ENCODE measurements at regions not wholly inside any gene's neighbourhood (a gene's known extent, or its start where the extent isn't known, plus 50 kb on each side); places are given as distances from the start of the nearest gene placed in this dataset.

DNA sequence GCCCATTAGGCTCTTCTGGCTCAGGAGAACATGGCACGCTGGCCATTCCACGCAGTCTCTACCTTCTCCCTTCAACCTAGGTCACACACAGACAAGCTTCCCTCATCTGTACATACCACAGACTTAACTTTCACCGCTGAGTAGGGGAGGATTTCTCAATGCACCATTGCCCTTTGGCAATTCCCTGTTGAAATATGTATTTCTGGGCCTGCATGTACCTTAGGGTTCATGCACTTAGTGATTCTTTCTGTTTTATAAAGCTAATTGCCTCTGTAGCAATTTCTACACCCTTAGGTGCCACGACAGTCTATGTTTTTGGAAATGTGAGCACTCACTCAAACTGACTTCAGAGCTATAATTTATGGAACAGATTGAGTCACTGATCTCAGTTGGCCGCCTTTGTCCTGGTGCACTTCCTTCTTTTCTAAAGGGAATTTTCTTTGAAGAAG is 253.8 kb upstream of the PRDM1 start:
- intact Hi-C loops (cut with DNase I), result no loop called here

DNA sequence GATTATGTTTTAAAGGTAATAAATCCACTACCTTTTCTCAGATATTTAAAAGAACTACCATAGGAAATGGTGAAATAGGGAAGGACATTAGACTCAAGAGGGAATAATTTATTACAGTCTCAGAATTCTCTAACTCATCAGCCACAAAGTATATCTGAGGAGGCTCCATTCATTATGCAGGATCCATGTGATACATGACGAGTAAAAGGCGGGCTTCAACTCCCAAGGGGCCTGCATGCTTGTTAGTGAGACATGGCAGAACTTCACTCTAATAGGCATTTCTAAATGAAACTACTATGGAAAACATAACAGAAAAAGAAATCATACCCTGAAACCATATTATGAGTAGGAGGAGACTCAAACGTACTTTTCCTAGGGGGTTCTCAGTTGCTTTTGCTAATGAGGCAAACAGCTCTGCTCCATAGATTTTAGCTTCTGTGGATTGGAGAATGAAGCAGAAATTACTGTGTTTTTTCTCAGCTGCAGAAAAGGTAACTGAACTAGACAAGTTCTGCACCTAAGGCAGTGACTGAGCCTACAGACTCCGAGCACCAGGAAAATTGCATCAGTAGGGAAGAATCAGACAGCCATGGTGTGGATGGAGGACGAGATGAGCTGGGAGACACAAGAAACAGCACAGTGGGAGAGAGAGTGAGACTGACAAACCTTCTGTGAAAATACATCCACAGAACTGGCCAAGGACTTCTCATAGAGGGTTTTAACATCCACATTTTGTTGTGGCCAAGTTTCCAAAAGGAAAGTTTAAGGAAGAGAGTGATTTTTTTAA is 254.6 kb upstream of the PRDM1 start:
- intact Hi-C loops (cut with DNase I), result no loop called here

More for the DNA sequence above, 253.8 kb upstream of the PRDM1 start:
- DNase-seq (ENCODE audit: low spot score), result no peak

DNA sequence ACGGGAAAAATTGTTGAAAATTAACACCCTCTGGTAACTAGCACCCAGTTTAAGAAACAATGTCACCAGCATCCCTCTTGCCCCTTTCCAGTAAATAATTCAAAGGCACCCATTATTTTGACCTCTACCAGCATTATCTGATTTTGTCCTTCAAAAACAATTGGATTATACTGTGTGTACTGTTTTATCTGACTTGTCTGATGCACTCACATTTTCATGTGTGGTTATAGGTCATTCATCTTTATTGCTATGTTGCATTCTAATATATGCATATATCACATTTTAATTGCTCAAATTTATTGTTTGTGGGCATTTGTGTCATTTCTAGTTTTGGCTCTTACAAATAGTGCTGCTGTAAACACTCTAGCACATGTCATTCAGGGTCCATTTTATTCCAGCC is 260.9 kb upstream of the PRDM1 start:
- DNase-seq (ENCODE audit: low spot score), result no peak
- intact Hi-C loops (cut with DNase I), result no loop called here

More for the DNA sequence above, 254.6 kb upstream of the PRDM1 start:
- no peak for DNase-seq (ENCODE audit: low spot score)

DNA sequence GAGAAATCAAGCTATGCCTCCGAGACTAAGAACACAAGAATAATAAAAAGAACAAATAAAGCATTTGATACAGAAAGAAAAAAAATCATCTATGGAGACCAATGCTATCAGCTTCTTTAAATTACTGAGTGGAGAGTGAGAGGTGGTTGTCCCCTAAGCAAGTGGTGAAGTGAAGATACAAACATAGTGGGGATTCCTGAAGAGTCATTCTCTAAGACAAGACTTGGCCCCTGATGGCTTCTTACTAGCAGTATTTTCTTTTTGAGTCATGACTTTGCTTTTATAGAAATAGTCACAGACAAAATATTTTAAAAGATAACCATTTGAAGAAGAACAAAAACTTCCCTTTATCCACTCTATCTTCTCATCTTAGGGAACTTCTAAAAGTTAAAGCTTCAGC is 261.4 kb upstream of the PRDM1 start:
- no peak for DNase-seq (ENCODE audit: low spot score)
- intact Hi-C loops (cut with DNase I), result no loop called here

DNA sequence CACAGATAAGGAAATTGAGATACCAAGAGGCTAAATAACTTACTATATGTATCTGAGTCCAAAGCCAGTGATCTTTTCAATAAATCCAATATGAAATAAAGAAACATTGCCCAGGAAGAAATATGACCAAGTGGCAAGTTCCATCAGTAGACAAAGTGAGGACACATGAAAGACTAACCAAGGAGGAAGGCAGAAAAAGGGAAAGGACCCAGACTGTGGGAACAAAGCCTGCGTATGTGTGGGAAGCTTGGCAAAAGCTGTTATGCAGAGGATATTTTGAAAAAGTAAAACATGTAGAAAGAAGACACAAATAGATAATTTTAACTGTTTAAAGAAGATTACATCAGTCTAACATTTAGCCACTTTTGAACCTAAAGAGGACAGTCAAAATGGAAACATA is 264.4 kb upstream of the PRDM1 start:
- intact Hi-C loops (cut with DNase I), result no loop called here
- no peak for DNase-seq (ENCODE audit: low spot score)

DNA sequence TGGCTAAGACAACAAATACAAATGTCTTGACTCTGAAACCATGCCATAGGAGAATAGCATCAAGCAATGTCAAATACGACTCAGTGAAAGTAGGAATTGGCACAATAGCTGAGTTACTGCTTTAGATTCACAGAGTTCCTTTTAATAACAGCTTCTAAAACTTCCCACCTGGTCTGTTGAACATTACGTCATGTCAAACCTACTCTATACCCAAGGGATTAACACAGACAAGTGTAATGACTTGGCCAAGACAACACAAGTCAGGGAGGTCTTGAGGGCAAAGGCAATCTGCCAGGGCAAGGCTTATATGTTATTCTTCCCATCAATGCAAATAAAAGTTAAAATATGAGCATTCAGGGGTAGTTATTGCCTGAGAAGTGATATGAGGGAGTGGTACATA is 265.1 kb upstream of the PRDM1 start:
- DNase-seq (ENCODE audit: low spot score), result no peak
- intact Hi-C loops (cut with DNase I), result no loop called here

DNA sequence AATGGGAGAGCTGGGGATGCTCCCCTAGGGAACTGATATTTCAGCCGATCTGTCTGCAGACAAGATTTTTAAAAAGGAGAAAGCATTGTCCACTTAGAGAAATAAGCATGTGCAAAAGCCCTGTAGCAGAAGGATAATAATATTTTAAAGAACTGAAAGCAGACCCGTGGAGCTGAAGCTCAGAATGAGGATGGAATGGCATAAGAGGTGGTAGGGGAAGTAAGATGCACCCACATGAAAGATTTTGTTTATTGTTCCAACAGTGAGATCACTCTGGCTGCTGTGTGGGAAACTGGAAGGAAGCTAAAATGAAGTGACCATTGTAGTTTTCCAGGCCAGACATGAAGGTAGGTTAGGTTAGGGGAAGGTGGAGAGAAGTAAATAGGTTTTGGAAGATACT is 266.4 kb upstream of the PRDM1 start:
- DNase-seq (ENCODE audit: low spot score), result no peak
- intact Hi-C loops (cut with DNase I), result no loop called here

DNA sequence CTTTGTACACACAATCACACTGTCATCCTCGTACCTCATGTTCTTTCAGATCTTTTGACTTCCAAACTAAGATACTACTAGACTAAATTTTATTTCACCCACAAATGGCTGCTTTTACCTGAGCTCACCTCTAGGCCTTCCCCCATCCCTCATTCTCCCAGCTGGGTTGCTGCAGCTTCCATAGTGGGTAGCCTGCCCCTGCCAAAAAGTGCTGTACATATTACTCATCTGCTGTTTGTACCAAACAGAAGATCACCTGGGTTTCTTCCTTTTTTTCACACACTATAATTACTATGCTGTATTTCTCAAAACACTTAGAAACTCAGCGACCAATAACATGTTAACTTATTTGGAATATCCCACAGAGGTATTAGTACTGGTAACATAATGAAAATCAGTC is 267.6 kb upstream of the PRDM1 start:
- intact Hi-C loops (cut with DNase I), result no loop called here
- no peak for DNase-seq (ENCODE audit: low spot score)

DNA sequence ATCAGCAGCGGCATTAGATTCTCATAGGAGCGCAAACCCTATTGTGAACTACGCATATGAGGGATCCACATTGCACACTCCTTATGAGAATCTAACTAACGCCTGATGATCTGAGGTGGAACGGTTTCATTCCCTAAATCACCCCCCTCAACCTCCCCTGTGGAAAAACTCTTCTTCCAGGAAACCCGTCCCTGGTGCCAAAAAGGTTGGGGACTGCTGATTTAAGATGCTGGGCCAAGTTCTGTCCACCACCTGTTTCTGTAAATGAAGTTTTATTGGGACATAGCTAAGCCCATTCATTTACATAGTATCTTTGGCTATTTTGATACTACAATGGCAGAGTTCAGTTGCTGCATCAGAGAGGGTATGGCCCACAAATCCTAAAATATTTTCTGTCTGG is 268.2 kb upstream of the PRDM1 start:
- intact Hi-C loops (cut with DNase I), result no loop called here
- DNase-seq (ENCODE audit: low spot score), result no peak

DNA sequence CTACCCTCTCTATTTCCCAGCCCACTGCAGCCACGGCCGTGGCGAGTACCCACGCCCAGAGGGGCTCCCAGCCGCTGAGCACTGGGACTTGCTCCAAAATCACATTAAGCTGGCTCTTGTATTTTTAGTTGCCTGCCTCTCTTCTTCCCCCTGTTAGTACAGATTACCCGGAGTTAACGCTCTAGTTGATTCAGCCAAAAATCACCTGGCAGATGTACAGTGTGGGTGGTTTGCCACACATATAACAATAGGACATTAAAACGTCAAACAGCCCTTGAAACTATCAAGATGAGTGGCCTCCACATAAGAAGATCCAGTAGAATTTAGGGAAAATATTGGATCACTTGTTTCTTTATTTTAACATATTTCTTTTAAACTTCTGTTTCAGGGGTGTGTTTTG is 268.8 kb upstream of the PRDM1 start:
- intact Hi-C loops (cut with DNase I), result no loop called here
- no peak for DNase-seq (ENCODE audit: low spot score)

DNA sequence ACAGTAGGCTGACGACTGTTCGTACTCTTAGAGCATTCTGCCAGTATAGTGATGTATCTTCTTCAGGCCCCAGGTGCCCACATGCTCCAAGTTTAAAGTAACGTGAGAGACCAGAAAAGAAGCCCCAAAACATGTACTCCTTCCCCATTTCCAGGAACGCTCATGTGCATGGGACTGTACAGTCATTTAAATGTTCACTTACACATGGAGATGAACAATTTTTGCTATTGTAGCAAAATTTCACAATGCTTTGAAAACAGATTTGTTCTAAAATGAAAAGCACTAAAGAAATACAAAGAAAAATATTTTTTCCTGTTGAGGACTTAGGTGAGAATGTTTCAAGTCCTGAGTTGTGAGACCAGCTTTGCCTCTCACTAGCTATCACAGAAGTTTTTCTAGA is 269.3 kb upstream of the PRDM1 start:
- DNase-seq (ENCODE audit: low spot score), result no peak
- intact Hi-C loops (cut with DNase I), result no loop called here

DNA sequence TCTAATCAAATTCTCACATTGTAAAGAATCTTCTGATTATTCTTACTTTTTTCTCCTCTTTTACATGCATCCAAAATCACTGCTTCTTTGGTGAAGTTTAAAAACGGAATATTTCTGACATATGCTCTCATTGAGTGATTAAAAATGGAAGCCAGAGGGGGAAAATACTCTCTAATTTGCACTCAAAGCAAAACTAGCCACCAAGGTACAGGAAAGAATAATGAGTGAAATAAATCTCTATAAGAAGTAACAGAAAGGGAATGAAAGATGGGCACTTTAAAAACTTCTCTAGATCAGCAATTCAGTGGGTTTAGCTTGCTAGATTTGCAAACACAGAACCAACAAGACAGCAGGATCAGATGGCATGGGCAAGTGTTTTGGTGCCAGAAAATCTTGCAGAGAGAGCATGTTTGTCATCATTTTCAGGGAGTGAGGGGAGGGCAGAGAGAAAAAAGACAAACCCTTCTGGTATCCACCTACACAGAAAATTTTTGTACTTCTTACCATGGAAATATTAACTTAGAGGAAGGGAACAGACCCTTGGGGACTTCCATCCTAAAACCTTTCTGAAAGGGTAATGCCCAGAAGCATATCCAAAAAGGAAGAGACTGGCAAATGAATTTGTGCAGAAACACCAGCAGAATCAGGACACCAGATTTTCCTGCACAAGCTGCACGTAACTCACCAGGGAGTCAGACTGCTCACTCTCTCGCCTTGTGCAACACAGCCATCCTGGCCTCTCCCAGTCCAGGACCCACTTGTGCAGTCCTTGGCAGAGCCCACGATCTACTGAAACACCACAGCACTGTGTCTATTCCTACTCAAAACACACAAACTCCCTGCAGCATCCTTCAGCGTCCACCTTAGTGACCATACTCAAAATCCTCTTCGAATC is 270.2 kb upstream of the PRDM1 start:
- intact Hi-C loops (cut with DNase I), result no loop called here
- no peak for DNase-seq (ENCODE audit: low spot score)

DNA sequence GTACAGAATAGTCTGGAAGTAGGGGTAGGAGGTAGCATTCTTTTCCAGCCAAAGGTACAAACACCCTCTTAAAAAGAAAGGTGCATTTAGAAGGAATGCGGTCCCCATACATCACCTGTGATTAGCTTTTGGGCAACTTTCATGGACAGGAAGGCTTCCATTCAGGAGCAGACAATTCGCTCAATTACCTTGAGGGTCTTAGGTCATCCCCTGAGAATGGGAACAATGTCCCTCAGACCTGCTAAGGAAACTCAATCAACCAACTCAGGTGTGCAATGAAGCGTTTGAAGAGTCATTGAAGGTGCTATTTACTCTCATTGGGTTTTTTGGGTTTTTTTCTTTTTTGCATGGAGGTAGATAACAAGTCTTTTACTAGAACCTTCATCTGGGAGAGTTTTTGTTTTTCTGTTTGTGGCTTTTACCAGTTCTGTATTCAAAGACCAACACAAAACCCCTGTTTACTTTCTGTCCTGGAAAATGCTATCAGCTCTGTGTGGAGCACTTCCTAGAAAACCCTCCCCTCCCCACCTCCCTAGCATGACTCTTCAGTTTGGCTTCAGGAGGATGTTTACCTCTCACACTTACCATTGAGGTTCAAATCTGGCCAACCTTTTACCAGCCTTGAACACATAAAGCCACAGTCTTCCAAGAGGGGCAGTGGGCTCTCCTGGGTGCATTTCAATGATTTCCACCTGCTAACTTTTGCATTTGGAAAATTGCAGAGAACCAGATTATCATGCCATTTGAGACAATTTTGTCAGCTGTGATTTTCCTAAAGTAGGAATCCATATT is 271.2 kb upstream of the PRDM1 start:
- no peak for DNase-seq (ENCODE audit: low spot score)
- intact Hi-C loops (cut with DNase I), result no loop called here

DNA sequence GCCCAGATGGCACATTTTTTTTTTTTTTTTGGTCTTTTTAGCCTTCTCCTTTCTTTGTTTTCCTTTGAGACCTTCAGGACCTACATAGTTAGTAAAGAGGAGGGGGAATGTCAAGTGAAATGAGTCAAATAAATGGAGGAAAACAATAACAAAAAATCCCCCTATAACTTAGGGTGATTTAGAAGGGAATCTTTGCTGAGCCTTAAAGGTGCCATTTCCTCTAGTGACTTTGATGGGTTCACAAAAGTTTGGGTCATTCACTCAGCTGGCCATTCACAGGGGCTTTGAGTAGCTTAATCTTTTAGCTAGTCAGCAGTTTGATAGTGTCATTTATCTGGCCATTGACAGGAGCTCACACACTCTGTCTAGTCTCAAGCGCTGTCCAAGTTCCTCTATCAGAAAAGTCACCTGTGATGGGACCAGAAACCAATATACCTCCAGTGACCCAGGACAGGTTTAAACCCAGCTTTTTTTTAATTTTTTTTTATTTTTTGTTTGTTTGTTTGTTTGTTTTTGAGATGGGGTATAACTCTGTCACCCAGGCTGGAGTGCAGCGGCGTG is 275.1 kb upstream of the PRDM1 start:
- DNase-seq (ENCODE audit: low spot score), result no peak
- intact Hi-C loops (cut with DNase I), result no loop called here

DNA sequence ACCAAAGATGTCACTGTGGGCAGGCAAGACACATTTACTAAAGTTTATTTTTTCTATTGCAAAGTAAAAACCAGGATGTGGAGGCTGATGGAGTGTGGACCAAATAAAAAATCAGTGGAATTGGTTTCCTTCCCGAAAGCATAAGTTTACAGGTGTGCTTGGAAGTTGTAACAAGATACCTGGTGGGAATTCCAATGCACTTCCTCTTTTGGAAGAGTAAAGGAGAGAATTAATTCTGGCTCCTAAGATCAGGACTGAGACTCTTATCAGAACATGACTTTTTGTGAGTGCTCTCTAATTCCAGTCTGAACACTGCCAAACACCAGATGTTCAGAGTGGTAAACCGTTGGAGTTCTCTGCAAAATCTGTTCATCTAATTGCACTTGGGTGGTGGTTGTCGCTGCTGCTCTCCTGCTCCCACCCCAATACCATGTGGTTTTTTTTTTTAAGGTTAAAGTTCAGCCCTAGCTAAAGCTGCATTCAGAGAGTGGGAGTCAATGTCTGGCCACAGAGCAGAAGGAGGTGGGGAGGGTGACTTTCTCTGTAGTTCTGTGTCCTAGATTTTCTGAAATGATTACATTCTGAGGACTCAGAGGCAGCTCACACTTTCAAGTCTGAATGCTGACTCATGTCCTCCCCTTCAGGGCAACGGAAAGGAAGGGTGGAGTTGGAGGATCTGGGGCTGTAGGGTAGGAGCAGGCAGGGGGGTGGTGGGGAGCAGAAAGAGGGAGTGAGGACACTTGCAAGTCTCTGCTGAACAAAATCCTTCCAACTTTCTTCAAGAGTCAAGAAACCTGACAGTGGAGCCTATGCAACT is 275.8 kb upstream of the PRDM1 start:
- intact Hi-C loops (cut with DNase I), result no loop called here
- no peak for DNase-seq (ENCODE audit: low spot score)

DNA sequence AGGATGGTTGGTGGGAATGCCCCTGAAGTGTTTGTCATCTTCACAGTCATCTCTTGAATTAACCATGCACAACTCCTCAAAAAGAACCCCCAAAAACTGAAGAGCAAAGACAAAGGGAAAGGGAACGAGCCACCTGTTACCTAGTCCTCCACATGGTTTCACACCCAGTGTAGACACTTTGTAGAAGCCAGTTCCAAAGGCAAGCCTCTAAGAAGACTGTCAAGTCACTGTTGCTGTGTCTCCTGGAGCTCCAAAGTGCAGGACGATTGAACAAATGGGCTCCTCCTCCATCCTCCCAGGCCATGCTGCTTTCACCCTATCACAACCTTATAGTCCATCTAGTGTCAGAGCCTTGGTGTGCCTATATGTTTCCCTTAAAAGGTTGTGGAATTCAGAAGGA is 277.6 kb upstream of the PRDM1 start:
- intact Hi-C loops (cut with DNase I), result no loop called here
- no peak for DNase-seq (ENCODE audit: low spot score)

DNA sequence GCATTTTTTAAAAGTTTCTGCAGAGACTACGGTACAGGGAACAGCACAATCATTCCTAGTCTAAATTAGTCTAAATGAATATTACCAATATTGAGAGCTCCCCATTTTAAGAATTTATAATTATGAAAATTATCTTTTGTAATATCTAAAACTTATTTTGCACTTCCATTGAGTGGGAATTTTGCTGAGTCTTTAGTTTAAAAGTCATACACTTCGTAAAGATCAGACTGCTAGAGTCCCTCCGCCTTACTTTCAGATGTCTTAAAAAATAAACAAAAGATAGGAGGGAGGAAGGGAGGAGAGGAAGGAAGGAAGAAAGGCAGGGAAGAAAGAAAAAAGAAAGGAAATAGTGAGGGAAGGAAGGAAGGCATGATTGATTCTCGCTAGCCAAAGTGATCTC is 278.2 kb upstream of the PRDM1 start:
- DNase-seq (ENCODE audit: low spot score), result no peak
- intact Hi-C loops (cut with DNase I), result no loop called here

DNA sequence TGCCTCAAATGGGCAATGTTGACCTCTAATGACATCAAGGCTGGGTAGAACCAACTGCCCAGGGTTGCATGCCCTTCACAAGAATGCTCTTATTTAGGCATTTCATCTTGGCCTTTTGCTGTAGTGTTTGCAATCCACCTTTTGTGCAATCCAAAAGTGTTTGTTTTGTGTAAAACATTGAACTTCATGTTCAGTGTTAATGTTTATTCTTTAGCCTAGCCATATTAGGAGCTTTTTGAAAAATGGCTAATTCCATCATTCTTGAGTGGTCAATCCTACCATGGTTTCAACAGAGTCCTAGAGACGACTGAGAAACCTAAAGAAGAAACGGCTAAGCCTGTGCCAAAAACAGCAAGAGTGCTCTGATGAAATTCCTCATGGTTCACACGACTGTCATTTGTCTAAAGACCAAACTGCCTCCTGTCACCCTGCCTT is 279.6 kb upstream of the PRDM1 start:
- intact Hi-C loops (cut with DNase I), result no loop called here
- no peak for DNase-seq (ENCODE audit: low spot score)

DNA sequence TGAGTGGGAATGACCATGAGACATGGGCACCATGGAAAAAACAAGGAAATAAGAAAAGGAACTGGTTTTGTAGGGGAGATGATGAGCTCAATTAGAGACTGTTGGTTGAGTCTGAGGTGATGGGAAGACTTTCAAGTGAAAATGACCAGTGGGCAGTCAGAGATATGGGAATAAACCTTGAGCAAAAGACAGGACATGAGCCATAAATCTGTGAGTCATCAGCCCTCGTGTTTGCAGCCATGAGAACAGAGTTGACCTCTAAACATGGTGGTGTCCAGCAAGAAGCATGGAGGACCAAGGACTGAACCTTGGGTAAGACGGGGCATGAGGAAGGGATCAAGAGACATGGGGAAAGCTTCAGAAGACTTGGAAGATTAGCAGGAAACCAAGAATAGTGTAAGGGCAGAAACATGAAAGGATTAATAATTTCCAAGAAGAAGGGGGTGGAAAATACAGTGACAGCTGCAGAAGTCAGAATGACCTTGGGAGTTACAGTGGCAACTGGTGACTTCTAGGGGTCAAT is 280.6 kb upstream of the PRDM1 start:
- no peak for DNase-seq (ENCODE audit: low spot score)
- intact Hi-C loops (cut with DNase I), result no loop called here

All from cardiac septum (tissue), 1 donor.